Breast epithelium (tissue), 3 donors: ENCODE measurements at regions not wholly inside any gene's neighbourhood (a gene's known extent, or its start where the extent isn't known, plus 50 kb on each side); places are given as distances from the start of the nearest gene placed in this dataset.

Experiments used
- CTCF ChIP-seq, 3 donors: fragments of 450-650 bp; IDR thresholded peaks; one replicate each; pipeline ENCODE4 v1.5.1; 2016 to 2017; ENCODE audit warnings: antibody characterized with exemption in 3 of 3, mild to moderate bottlenecking in 3 of 3, moderate library complexity in 3 of 3
- POLR2A ChIP-seq: fragments of 450-650 bp; IDR thresholded peaks from one replicate; pipeline ENCODE4 v1.6.1; 2016; ENCODE audit warnings: antibody characterized with exemption, mild to moderate bottlenecking, moderate library complexity
- POLR2AphosphoS5 ChIP-seq, 3 donors: sonication (generic); formaldehyde crosslinking; IDR thresholded peaks; one replicate each; pipeline ENCODE4 v1.6.1; 2017; ENCODE audit warnings: antibody characterized with exemption in 3 of 3

DNA sequence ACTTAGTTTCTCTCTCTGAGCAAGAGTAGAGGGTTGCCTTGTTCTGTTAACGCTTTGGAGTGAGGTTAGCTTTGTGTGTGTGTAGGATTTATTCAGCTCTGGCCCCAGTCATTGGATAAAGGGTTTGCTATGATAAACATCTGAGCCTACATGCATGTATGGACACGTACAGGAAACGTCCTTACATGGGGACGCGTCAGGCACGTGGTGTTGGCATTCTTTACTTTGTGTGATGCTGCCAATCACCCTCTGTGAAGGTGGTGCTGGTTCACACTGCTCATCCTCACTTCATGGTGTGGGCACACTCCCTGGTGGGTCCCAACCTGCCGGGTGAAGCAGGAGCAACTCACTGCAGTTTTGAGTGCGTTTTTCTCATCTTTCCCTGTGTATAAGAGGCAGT is 53.4 kb upstream of the CD93 start:
- TF ChIP-seq CTCF (IDR thresholded peaks at IDR 0.05) (no peak), POLR2A (no peak), POLR2AphosphoS5 (IDR thresholded peaks at IDR 0.05) (no peak)
